ENCODE measurements at regions not wholly inside any gene's neighbourhood (a gene's known extent, or its start where the extent isn't known, plus 50 kb on each side); places are given as distances from the start of the nearest gene placed in this dataset.

DNA sequence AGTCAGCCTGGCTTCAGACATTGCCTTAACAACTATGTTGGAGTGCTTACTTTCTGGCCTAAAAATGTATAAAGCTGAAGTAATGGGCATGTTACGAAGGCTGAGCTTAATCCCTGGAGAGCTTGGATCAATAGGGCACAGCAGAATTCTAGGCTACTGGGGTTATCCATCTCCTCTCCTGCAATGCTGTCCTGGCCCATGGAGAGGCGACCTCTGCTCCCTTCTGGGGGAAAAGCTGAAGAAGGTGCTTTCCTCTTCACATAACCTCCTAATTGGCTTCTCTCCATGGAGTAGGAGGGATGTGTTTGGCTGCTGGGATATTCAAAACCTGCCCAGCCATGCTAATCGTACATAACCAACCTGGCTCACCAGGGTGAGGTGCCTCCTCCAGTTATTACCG is 403.5 kb downstream of the DMRT2 start:
- TF ChIP-seq, protein P1, sequence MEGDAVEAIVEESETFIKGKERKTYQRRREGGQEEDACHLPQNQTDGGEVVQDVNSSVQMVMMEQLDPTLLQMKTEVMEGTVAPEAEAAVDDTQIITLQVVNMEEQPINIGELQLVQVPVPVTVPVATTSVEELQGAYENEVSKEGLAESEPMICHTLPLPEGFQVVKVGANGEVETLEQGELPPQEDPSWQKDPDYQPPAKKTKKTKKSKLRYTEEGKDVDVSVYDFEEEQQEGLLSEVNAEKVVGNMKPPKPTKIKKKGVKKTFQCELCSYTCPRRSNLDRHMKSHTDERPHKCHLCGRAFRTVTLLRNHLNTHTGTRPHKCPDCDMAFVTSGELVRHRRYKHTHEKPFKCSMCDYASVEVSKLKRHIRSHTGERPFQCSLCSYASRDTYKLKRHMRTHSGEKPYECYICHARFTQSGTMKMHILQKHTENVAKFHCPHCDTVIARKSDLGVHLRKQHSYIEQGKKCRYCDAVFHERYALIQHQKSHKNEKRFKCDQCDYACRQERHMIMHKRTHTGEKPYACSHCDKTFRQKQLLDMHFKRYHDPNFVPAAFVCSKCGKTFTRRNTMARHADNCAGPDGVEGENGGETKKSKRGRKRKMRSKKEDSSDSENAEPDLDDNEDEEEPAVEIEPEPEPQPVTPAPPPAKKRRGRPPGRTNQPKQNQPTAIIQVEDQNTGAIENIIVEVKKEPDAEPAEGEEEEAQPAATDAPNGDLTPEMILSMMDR (conservative IDR thresholded peaks at IDR 0.05 in 1 of 2, IDR thresholded peaks at IDR 0.05 in 1 of 2; ENCODE audit: low read depth in 1 of 2, low read length in 2 of 2) = no peak
- no peak for TF ChIP-seq EZH2 (IDR thresholded peaks at IDR 0.05; ENCODE audit: low read length, missing control alignments)

All from fibroblast of lung (primary cell).